ENCODE measurements at regions not wholly inside any gene's neighbourhood (a gene's known extent, or its start where the extent isn't known, plus 50 kb on each side); places are given as distances from the start of the nearest gene placed in this dataset.

DNA sequence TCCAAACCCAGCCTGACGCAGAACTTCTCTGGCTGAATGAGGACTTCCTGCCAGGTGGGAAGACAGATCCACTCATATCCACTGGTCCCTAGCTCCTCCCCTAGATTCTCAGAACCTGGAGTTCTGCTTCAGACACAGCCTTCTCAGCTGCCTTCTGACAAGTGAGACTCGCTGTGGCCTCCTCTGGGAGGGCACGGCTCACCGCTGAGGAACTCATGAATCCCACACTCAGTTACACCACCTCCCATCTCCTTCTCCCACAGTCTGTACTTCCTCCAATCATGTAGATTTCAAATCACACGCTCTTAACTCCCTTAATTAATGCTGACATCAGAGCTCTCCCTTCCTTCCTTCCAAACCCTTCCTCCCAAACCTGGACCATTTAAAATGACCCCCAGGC lies 86.4 kb upstream of the TMEM45B start:
- H3K4me2 ChIP-seq (ENCODE audit: low read length) = no peak overlapping the region
- ATAC-seq (no peak), DNase-seq (ENCODE audit: low read depth, low spot score) (no peak)

More for the DNA sequence above, 86.4 kb upstream of the TMEM45B start:
- H3K4me3 ChIP-seq (replicated peaks in 1 of 2; ENCODE audit: low read depth in 1 of 2, low read length in 2 of 2) = no peak overlapping the region
- no peaks in the 10 kb centered on the region for H3K36me3 ChIP-seq (ENCODE audit: control insufficient read depth in 1 of 2, insufficient read depth in 2 of 2, low read length in 2 of 2)
- H3K27me3 ChIP-seq (ENCODE audit: insufficient read depth, low read length) = peaks cover 3% of the 10 kb centered on the region; the same call in 1 of the 2 replicates
- H3K27ac ChIP-seq (ENCODE audit: low read depth, low read length) = no peak overlapping the region
- H3K79me2 ChIP-seq (ENCODE audit: insufficient read depth, low read length) = no peaks in the 10 kb centered on the region
- BruUV-seq (replicated peaks) = no TSS peak
- no peak overlapping the region for H2AFZ ChIP-seq (ENCODE audit: low read depth, low read length, poor library complexity, severe bottlenecking)
- H3K9me3 ChIP-seq (ENCODE audit: control insufficient read depth in 1 of 2, insufficient read depth in 1 of 2, low read depth in 1 of 2, low read length in 2 of 2) = no peaks in the 10 kb centered on the region
- CTCF ChIA-PET = no interaction called here
- POLR2A ChIA-PET = no interaction called here
- intact Hi-C loops (cut with micrococcal nuclease) = no loop called here
- no peak overlapping the region for H3K9ac ChIP-seq (ENCODE audit: low read length)
- H4K20me1 ChIP-seq (ENCODE audit: insufficient read depth) = no peaks in the 10 kb centered on the region
- H3K9me2 ChIP-seq (ENCODE audit: insufficient read depth) = no peaks in the 10 kb centered on the region
- H3K4me1 ChIP-seq (ENCODE audit: control insufficient read depth in 1 of 2, insufficient read depth in 2 of 2, low read length in 2 of 2) = peaks cover 0 to 3% of the 10 kb centered on the region in 2 experiments; a peak in 2 of 4 replicates
- RAD21 ChIA-PET (ENCODE audit: low non-redundant PET in 1 of 2, low total read pairs in 2 of 2, uncharacterized antibody in 2 of 2, unreplicated experiment in 2 of 2) = no interaction called here
- no peak for TF ChIP-seq ZFX (IDR thresholded peaks at IDR 0.05)
- no peak for TF ChIP-seq POLR2AphosphoS5 (IDR thresholded peaks at IDR 0.05; ENCODE audit: low read depth, low read length)
- TF ChIP-seq TCF7L2 (IDR thresholded peaks at IDR 0.05; ENCODE audit: borderline replicate concordance, extremely low read depth, insufficient read depth, insufficient read length) = no peak
- no peak for TF ChIP-seq EZH2 (IDR thresholded peaks at IDR 0.05)
- TF ChIP-seq POLR2A (IDR thresholded peaks at IDR 0.05; ENCODE audit: borderline replicate concordance, extremely low read depth, insufficient read depth, insufficient read length) = no peak
- TF ChIP-seq JUND (IDR thresholded peaks at IDR 0.05) = no peak
- no peak for TF ChIP-seq CEBPB (IDR thresholded peaks at IDR 0.05; ENCODE audit: low read depth)
- no peak for TF ChIP-seq YY1 (IDR thresholded peaks at IDR 0.05; ENCODE audit: extremely low read depth, insufficient replicate concordance, low read depth, low read length)
- no peak for TF ChIP-seq FOSL1 (IDR thresholded peaks at IDR 0.05; ENCODE audit: low read depth)
- TF ChIP-seq, protein P1, sequence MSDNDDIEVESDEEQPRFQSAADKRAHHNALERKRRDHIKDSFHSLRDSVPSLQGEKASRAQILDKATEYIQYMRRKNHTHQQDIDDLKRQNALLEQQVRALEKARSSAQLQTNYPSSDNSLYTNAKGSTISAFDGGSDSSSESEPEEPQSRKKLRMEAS (IDR thresholded peaks at IDR 0.05) = no peak
- no peak for TF ChIP-seq ZNF274 (IDR thresholded peaks at IDR 0.05; ENCODE audit: low read depth, low read length)
- TF ChIP-seq ZBTB33 (IDR thresholded peaks at IDR 0.05; ENCODE audit: extremely low read depth, insufficient replicate concordance, low read length) = no peak
- no peak for TF ChIP-seq CBX3 (IDR thresholded peaks at IDR 0.05; ENCODE audit: low read depth)

Measured in HCT116 (cell line).